GM12875 (cell line): ENCODE measurements at regions not wholly inside any gene's neighbourhood (a gene's known extent, or its start where the extent isn't known, plus 50 kb on each side); places are given as distances from the start of the nearest gene placed in this dataset.

ENCODE experiments used
- H3K4me3 ChIP-seq: one replicate; pipeline ENCODE4 v1.5.1; 2011; ENCODE audit warnings: low read depth, low read length, control low read depth
- CTCF ChIP-seq: IDR thresholded peaks from 2 replicates; pipeline ENCODE4 v1.5.1; 2011; ENCODE audit warnings: low read depth, mild to moderate bottlenecking, control low read depth, inconsistent platforms, low read length, moderate library complexity, borderline replicate concordance; ENCODE audit not compliant: insufficient read depth

GRCh38 chr19:30923621-30924020 is 425.6 kb downstream of the TSHZ3 start:
- TF ChIP-seq CTCF = no peak
- no peak overlapping the region for H3K4me3 ChIP-seq

GRCh38 chr19:30923096-30923495 is 426.1 kb downstream of the TSHZ3 start:
- no peak for TF ChIP-seq CTCF
- H3K4me3 ChIP-seq = no peak overlapping the region

- H3K4me3 ChIP-seq = no peak overlapping the region
- TF ChIP-seq CTCF = no peak
Observed at GRCh38 chr19:30920222-30920621, 429.0 kb downstream of the TSHZ3 start.

- no peak for TF ChIP-seq CTCF
- no peak overlapping the region for H3K4me3 ChIP-seq
Observed at GRCh38 chr19:30919737-30920136, 429.5 kb downstream of the TSHZ3 start.

- no peak overlapping the region for H3K4me3 ChIP-seq
- TF ChIP-seq CTCF = no peak
Observed at GRCh38 chr19:30916238-30916637, 433.0 kb downstream of the TSHZ3 start.

- no peak for TF ChIP-seq CTCF
- H3K4me3 ChIP-seq = no peak overlapping the region
Observed at GRCh38 chr19:30911491-30911890, 437.7 kb downstream of the TSHZ3 start.

GRCh38 chr19:30910485-30911240 is 438.6 kb downstream of the TSHZ3 start:
- no peak overlapping the region for H3K4me3 ChIP-seq
- no peak for TF ChIP-seq CTCF
